ENCODE measurements at regions not wholly inside any gene's neighbourhood (a gene's known extent, or its start where the extent isn't known, plus 50 kb on each side); places are given as distances from the start of the nearest gene placed in this dataset.

DNA sequence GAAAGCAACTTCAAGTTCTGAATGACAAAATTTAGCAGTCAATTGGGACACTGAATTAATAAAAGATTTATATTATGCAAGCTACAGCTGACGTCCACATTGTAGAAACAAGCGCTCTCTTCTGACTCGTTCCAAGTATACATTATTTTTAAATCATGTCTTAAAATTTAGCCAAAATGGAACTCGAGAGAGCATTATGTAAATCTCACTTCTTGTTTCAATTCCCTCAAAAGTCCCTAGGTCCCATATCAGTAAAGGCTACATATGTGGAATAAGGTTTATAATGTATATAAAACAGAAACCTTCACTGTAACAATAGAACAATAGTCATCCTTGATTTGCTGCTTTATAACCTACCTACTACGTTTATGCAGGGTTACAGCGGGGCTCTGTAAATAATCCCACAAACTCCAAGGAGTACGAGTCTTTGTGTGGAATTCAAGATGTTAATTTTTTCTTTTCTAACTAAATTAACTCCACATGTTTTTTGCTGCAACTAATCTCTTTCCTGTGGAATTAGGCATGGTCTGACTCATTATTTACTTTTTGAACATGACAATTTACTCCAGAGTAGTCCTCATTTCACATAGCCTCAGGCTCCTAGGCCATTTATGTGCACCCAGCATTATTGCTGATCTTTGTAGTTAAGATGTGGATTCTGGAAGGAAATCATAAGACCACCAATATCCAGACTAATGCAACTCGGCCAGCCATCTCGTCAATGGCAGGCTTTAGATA, 785.1 kb downstream of the LTN1 start:
- H3K9me3 ChIP-seq (replicated peaks in 1 of 2; ENCODE audit: control insufficient read depth in 1 of 2, insufficient read depth in 1 of 2, low read length in 2 of 2) = no peaks in the 10 kb centered on the region
- no peak overlapping the region for H3K4me3 ChIP-seq (replicated peaks in 1 of 3; ENCODE audit: low read depth in 2 of 3, low read length in 3 of 3)
- peaks cover 0 to 2% of the 10 kb centered on the region in 2 donors for H3K27me3 ChIP-seq (ENCODE audit: control insufficient read depth in 2 of 2, insufficient read depth in 2 of 2, low read length in 2 of 2)
- intact Hi-C loops (cut with micrococcal nuclease) = no loop called here
- peak overlapping the region; percentile 39 for H3K4me2 ChIP-seq (replicated peaks; ENCODE audit: extremely low read depth, low read length, poor library complexity, severe bottlenecking)
- H3K79me2 ChIP-seq (ENCODE audit: insufficient read depth, low read length) = no peaks in the 10 kb centered on the region
- Mint-ChIP-seq H3K27me3 (ENCODE audit: low read depth in 3 of 3) (peaks cover 0 to 5% (median 3%) of the 10 kb centered on the region in 3 donors), H3K9me3 (peaks cover 0 to 9% (median 3%) of the 10 kb centered on the region in 7 donors), H3K36me3 (no peaks in the 10 kb centered on the region), H3K4me1 (peaks cover 7% of the 10 kb centered on the region), H3K27ac (no peak overlapping the region), H3K4me3 (no peak overlapping the region)
- TF ChIP-seq, protein P1, sequence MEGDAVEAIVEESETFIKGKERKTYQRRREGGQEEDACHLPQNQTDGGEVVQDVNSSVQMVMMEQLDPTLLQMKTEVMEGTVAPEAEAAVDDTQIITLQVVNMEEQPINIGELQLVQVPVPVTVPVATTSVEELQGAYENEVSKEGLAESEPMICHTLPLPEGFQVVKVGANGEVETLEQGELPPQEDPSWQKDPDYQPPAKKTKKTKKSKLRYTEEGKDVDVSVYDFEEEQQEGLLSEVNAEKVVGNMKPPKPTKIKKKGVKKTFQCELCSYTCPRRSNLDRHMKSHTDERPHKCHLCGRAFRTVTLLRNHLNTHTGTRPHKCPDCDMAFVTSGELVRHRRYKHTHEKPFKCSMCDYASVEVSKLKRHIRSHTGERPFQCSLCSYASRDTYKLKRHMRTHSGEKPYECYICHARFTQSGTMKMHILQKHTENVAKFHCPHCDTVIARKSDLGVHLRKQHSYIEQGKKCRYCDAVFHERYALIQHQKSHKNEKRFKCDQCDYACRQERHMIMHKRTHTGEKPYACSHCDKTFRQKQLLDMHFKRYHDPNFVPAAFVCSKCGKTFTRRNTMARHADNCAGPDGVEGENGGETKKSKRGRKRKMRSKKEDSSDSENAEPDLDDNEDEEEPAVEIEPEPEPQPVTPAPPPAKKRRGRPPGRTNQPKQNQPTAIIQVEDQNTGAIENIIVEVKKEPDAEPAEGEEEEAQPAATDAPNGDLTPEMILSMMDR (IDR thresholded peaks at IDR 0.05) = no peak
- H2AFZ ChIP-seq (ENCODE audit: insufficient read depth, low read depth, low read length, poor library complexity, severe bottlenecking) = peak overlapping the region; percentile 48
- no peak for DNase-seq
- peaks cover 0 to 4% of the 10 kb centered on the region in 2 donors for H3K4me1 ChIP-seq (ENCODE audit: control insufficient read depth in 1 of 2, insufficient read depth in 2 of 2, low read length in 2 of 2)
- WGBS (ENCODE audit: insufficient coverage) = no CpG with 5 or more reads among the region's 9 CpGs
- H4K20me1 ChIP-seq (ENCODE audit: insufficient read depth, low read length) = no peaks in the 10 kb centered on the region
- H3K36me3 ChIP-seq (replicated peaks in 1 of 2; ENCODE audit: control insufficient read depth in 1 of 2, insufficient read depth in 2 of 2, low read length in 2 of 2) = no peaks in the 10 kb centered on the region
- no peak overlapping the region for H3K27ac ChIP-seq (ENCODE audit: low read depth in 1 of 2, low read length in 2 of 2)
- no peak overlapping the region for H3K9ac ChIP-seq (ENCODE audit: insufficient read depth, low read length, poor library complexity, severe bottlenecking)

DNA sequence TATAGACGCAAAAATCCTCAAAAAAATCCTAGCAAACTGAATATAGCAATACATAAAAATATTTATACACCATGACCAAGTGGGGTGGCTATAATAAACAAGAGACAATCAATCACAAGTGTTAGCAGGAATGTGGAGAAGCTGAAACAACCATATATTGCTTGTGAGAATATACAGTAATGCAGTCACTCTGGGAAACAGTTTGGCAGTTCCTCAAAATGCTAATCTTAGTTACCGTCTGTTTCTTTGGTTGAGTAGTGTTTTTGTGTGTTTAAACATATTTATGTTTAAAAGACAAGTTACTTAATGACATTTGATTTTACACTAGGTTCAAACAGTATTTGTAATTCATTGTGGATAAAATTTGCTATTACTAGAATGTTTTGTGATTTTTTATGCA, 792.0 kb downstream of the LTN1 start:
- Mint-ChIP-seq H3K27ac (no peak overlapping the region), H3K4me1 (no peaks in the 10 kb centered on the region), H3K36me3 (no peaks in the 10 kb centered on the region), H3K9me3 (peaks cover 2 to 9% (median 4%) of the 10 kb centered on the region in 7 donors), H3K27me3 (ENCODE audit: low read depth in 3 of 3) (peaks cover 0 to 6% (median 3%) of the 10 kb centered on the region in 3 donors), H3K4me3 (no peak overlapping the region)
- no peak overlapping the region for H3K9ac ChIP-seq (ENCODE audit: insufficient read depth, low read length, poor library complexity, severe bottlenecking)
- H3K9me3 ChIP-seq (replicated peaks in 1 of 2; ENCODE audit: control insufficient read depth in 1 of 2, insufficient read depth in 1 of 2, low read length in 2 of 2) = peaks cover 0 to 9% of the 10 kb centered on the region in 2 donors
- no peaks in the 10 kb centered on the region for H3K4me1 ChIP-seq (ENCODE audit: control insufficient read depth in 1 of 2, insufficient read depth in 2 of 2, low read length in 2 of 2)
- H3K79me2 ChIP-seq (ENCODE audit: insufficient read depth, low read length) = no peaks in the 10 kb centered on the region
- intact Hi-C loops (cut with micrococcal nuclease) = no loop called here
- H3K4me2 ChIP-seq (replicated peaks; ENCODE audit: extremely low read depth, low read length, poor library complexity, severe bottlenecking) = no peak overlapping the region
- TF ChIP-seq, protein P1 (IDR thresholded peaks at IDR 0.05) = no peak
- H3K27ac ChIP-seq (ENCODE audit: low read depth in 1 of 2, low read length in 2 of 2) = no peak overlapping the region
- no CpG with 5 or more reads among the region's 2 CpGs for WGBS (ENCODE audit: insufficient coverage)
- H4K20me1 ChIP-seq (ENCODE audit: insufficient read depth, low read length) = no peaks in the 10 kb centered on the region
- no peaks in the 10 kb centered on the region for H3K36me3 ChIP-seq (replicated peaks in 1 of 2; ENCODE audit: control insufficient read depth in 1 of 2, insufficient read depth in 2 of 2, low read length in 2 of 2)
- no peak for DNase-seq
- H3K4me3 ChIP-seq (replicated peaks in 1 of 3; ENCODE audit: low read depth in 2 of 3, low read length in 3 of 3) = no peak overlapping the region
- peaks cover 0 to 2% of the 10 kb centered on the region in 2 donors for H3K27me3 ChIP-seq (ENCODE audit: control insufficient read depth in 2 of 2, insufficient read depth in 2 of 2, low read length in 2 of 2)
- no peak overlapping the region for H2AFZ ChIP-seq (ENCODE audit: insufficient read depth, low read depth, low read length, poor library complexity, severe bottlenecking)
